ENCODE measurements at regions not wholly inside any gene's neighbourhood (a gene's known extent, or its start where the extent isn't known, plus 50 kb on each side); places are given as distances from the start of the nearest gene placed in this dataset.

- TF ChIP-seq NFRKB (IDR thresholded peaks at IDR 0.05) (no peak), SP1 (IDR thresholded peaks at IDR 0.05) (no peak), HDGF (IDR thresholded peaks at IDR 0.05; ENCODE audit: borderline replicate concordance) (no peak), LEF1 (IDR thresholded peaks at IDR 0.05; ENCODE audit: borderline replicate concordance) (no peak), ELF4 (IDR thresholded peaks at IDR 0.05) (no peak)
These were observed 50.6 kb upstream of the GLDC start for GRCh38 chr9:6696178-6696577.

Measured in HEK293T (cell line).